Endothelial cell of umbilical vein (primary cell): ENCODE measurements at regions not wholly inside any gene's neighbourhood (a gene's known extent, or its start where the extent isn't known, plus 50 kb on each side); places are given as distances from the start of the nearest gene placed in this dataset.

Experiments used
- BruUV-seq: library from RNA; stranded (reverse); fragments of 400-500 nt; replicated peaks from 2 replicates; lab custom pipeline; 2021; lab: Mats Ljungman, UMichigan
- CTCF ChIA-PET: fragments of 300-600, 350-600 bp; sonication (Branson Sonifier 250); formaldehyde crosslinking; loops from one replicate; lab custom pipeline; 2021; ENCODE audit warnings: antibody characterized with exemption, inconsistent platforms; lab: Charles Lee
- POLR2A ChIA-PET: fragments of 300-600, 350-600 bp; sonication (Branson Sonifier 250); formaldehyde crosslinking; loops from one replicate; lab custom pipeline; 2021; ENCODE audit warnings: antibody characterized with exemption, inconsistent platforms; lab: Charles Lee
- DNase-seq: peaks from one replicate; pipeline ENCODE4 v3.0.0-alpha.2; 2011; ENCODE audit warnings: low read depth, low spot score
- FAIRE-seq: peaks from 2 replicates; lab custom pipeline; 2011; peaks lifted over from hg19 to GRCh38; lab: Jason Lieb, UNC
- H2AFZ ChIP-seq: 2 replicates; pipeline ENCODE4 v1.6.0; 2012; ENCODE audit warnings: low read depth, low read length, control low read depth, inconsistent platforms
- H3K27ac ChIP-seq: 2 replicates; pipeline ENCODE4 v1.5.1; 2011; ENCODE audit warnings: low read depth, mild to moderate bottlenecking, control low read depth, low read length, moderate library complexity; ENCODE audit not compliant: insufficient read depth
- H3K27me3 ChIP-seq, 2 experiments: 2 replicates each; pipeline versions ENCODE4 v1.6.0 to v1.6.1; 2011; ENCODE audit warnings: low read length in 2 of 2, mixed read lengths in 1 of 2; ENCODE audit not compliant: control insufficient read depth in 2 of 2, insufficient read depth in 2 of 2
- H3K36me3 ChIP-seq, 2 experiments: 2 replicates in 1 of 2; 3 replicates in 1 of 2; pipeline ENCODE4 v1.5.1; 2011; ENCODE audit warnings: low read length in 2 of 2, mild to moderate bottlenecking in 1 of 2, moderate library complexity in 1 of 2; ENCODE audit not compliant: control insufficient read depth in 2 of 2, insufficient read depth in 2 of 2; ENCODE audit errors: extremely low read depth in 1 of 2
- H3K4me1 ChIP-seq: 3 replicates; pipeline ENCODE4 v1.5.1; 2011; ENCODE audit warnings: mild to moderate bottlenecking, low read length; ENCODE audit not compliant: control insufficient read depth, insufficient read depth; ENCODE audit errors: extremely low read depth
- H3K4me2 ChIP-seq: 2 replicates; pipeline ENCODE4 v1.6.1; 2011; ENCODE audit warnings: low read length, control low read depth, mixed read lengths; ENCODE audit not compliant: insufficient read depth
- H3K4me3 ChIP-seq, 3 experiments: fragments of 200-600 bp in 1 of 3; sonication (generic), shearing (Covaris generic) in 1 of 3; replicated peaks in 1 of 3; 2 replicates each; pipeline ENCODE4 v1.5.1; 2011 to 2016; ENCODE audit warnings: control low read depth in 3 of 3, low read length in 3 of 3, mild to moderate bottlenecking in 2 of 3, inconsistent platforms in 1 of 3, low read depth in 1 of 3, moderate library complexity in 1 of 3; ENCODE audit not compliant: insufficient read depth in 1 of 3
- H3K79me2 ChIP-seq: 2 replicates; pipeline ENCODE4 v1.6.0; 2012; ENCODE audit warnings: low read length, inconsistent platforms; ENCODE audit not compliant: control insufficient read depth, insufficient read depth
- H3K9ac ChIP-seq: replicated peaks from 2 replicates; pipeline ENCODE3; 2011; ENCODE audit warnings: low read length, control low read depth; ENCODE audit not compliant: insufficient read depth; ENCODE audit errors: extremely low read depth
- H3K9me1 ChIP-seq: replicated peaks from 3 replicates; pipeline ENCODE4 v1.6.0; 2011; ENCODE audit warnings: mild to moderate bottlenecking, low read length; ENCODE audit not compliant: control insufficient read depth, insufficient read depth; ENCODE audit errors: extremely low read depth
- H3K9me3 ChIP-seq: replicated peaks from 2 replicates; pipeline ENCODE4 v1.5.1; 2012; ENCODE audit warnings: low read length, inconsistent platforms; ENCODE audit not compliant: control insufficient read depth, insufficient read depth
- H4K20me1 ChIP-seq: replicated peaks from 2 replicates; pipeline ENCODE3; 2011; ENCODE audit warnings: mild to moderate bottlenecking, low read length; ENCODE audit not compliant: control insufficient read depth, insufficient read depth; ENCODE audit errors: extremely low read depth
- EZH2 ChIP-seq: IDR thresholded peaks from 2 replicates; pipeline ENCODE4 v1.6.1; 2012; ENCODE audit warnings: borderline replicate concordance, low read depth, mild to moderate bottlenecking, moderate library complexity, low read length, inconsistent platforms; ENCODE audit not compliant: severe bottlenecking
- FOS ChIP-seq: IDR thresholded peaks from 2 replicates; pipeline ENCODE4 v1.6.1; 2011; ENCODE audit warnings: mild to moderate bottlenecking, low read length, moderate library complexity, borderline replicate concordance; ENCODE audit not compliant: insufficient read depth
- GATA2 ChIP-seq: IDR thresholded peaks from 2 replicates; pipeline ENCODE4 v1.7.0; 2011; ENCODE audit warnings: low read depth, mild to moderate bottlenecking, moderate library complexity, mixed read lengths, low read length; ENCODE audit not compliant: insufficient read length, insufficient read depth
- JUN ChIP-seq: IDR thresholded peaks from 2 replicates; pipeline ENCODE4 v1.6.1; 2011; ENCODE audit warnings: borderline replicate concordance, low read depth; ENCODE audit not compliant: insufficient read length, insufficient read depth
- MYC ChIP-seq: IDR thresholded peaks from one replicate; pipeline ENCODE4 v1.6.1; 2011; ENCODE audit warnings: mild to moderate bottlenecking, low read depth, low read length
- POLR2A ChIP-seq: IDR thresholded peaks from 2 replicates; pipeline ENCODE4 v1.6.1; 2012; ENCODE audit warnings: low read depth, mild to moderate bottlenecking, control low read depth, low read length
- POLR2AphosphoS5 ChIP-seq: IDR thresholded peaks from 2 replicates; pipeline ENCODE4 v1.6.1; 2012; ENCODE audit warnings: low read depth, mild to moderate bottlenecking, control low read depth, low read length, moderate library complexity; ENCODE audit not compliant: insufficient read depth
- dilution Hi-C: fragments of 300-500 bp; cut with MboI; formaldehyde crosslinking; loops from one replicate; pipeline ENCODE4 v1.15.0; 2019; ENCODE audit warnings: low sequenced_read_pairs; ENCODE audit not compliant: extremely low pct_ligation_motif_present
- intact Hi-C: fragments of 100-400 bp; cut with micrococcal nuclease; formaldehyde crosslinking; loops from one replicate; pipeline ENCODE4 v1.10.0; 2022
- TF ChIP-seq, protein P1 (sequence below), 2 donors: IDR thresholded peaks; 1 replicate in 1 of 2; 2 replicates in 1 of 2; pipeline ENCODE4 v1.5.1; 2011; ENCODE audit warnings: low read length in 2 of 2, mild to moderate bottlenecking in 2 of 2, moderate library complexity in 2 of 2, control low read depth in 1 of 2, inconsistent platforms in 1 of 2, low read depth in 1 of 2; ENCODE audit not compliant: insufficient read depth in 1 of 2; ENCODE audit errors: extremely low read depth in 1 of 2
- TF ChIP-seq, protein P2 (sequence below): IDR thresholded peaks from 2 replicates; pipeline ENCODE4 v1.6.1; 2011; ENCODE audit not compliant: insufficient read depth, insufficient read length

DNA sequence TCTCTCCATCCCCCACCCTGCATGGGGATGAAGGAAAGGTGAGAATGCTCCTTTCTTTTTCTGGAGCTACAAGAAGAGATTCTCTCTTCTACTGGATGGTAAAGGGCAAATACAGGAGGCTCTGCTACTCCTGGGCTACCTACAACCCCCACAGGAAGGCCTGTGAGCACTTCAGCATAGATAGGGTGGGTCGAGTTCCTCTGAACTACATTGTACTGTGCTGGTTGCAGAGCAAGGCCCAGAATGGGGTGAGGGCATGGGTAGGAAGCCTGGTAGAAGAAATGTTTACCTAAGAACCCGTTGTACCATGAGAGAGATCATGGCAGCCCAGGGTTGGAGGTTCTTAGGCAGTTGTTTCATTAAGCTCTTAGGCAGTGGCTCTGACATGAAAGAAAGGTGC, 510.4 kb downstream of the MID1IP1 start:
- H3K9ac ChIP-seq: no peak overlapping the region
- H3K4me1 ChIP-seq: peaks cover 37% of the 10 kb centered on the region
- intact Hi-C loops: no loop called here
- no peaks in the 10 kb centered on the region for H3K79me2 ChIP-seq
- H3K27ac ChIP-seq: no peak overlapping the region
- no peaks in the 10 kb centered on the region for H3K9me1 ChIP-seq
- no peak overlapping the region for H3K4me2 ChIP-seq
- no peaks in the 10 kb centered on the region for H3K9me3 ChIP-seq
- no peak overlapping the region for H2AFZ ChIP-seq
- TF ChIP-seq, protein P1, sequence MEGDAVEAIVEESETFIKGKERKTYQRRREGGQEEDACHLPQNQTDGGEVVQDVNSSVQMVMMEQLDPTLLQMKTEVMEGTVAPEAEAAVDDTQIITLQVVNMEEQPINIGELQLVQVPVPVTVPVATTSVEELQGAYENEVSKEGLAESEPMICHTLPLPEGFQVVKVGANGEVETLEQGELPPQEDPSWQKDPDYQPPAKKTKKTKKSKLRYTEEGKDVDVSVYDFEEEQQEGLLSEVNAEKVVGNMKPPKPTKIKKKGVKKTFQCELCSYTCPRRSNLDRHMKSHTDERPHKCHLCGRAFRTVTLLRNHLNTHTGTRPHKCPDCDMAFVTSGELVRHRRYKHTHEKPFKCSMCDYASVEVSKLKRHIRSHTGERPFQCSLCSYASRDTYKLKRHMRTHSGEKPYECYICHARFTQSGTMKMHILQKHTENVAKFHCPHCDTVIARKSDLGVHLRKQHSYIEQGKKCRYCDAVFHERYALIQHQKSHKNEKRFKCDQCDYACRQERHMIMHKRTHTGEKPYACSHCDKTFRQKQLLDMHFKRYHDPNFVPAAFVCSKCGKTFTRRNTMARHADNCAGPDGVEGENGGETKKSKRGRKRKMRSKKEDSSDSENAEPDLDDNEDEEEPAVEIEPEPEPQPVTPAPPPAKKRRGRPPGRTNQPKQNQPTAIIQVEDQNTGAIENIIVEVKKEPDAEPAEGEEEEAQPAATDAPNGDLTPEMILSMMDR (IDR thresholded peaks at IDR 0.05; ENCODE audit: extremely low read depth in 1 of 2, insufficient read depth in 1 of 2, low read depth in 1 of 2, low read length in 2 of 2): no peak
- TF ChIP-seq POLR2AphosphoS5: no peak
- TF ChIP-seq, protein P2, sequence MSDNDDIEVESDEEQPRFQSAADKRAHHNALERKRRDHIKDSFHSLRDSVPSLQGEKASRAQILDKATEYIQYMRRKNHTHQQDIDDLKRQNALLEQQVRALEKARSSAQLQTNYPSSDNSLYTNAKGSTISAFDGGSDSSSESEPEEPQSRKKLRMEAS: no peak
- TF ChIP-seq MYC: no peak
- TF ChIP-seq FOS: no peak
- no peak for TF ChIP-seq POLR2A
- no peak for TF ChIP-seq EZH2
- no peak for TF ChIP-seq JUN
- TF ChIP-seq GATA2: no peak
- no peak overlapping the region for H3K4me3 ChIP-seq
- no peaks in the 10 kb centered on the region for H3K36me3 ChIP-seq
- H4K20me1 ChIP-seq: no peaks in the 10 kb centered on the region
- ChIA-PET POLR2A (no interaction called here), CTCF (no interaction called here)
- peak; percentile 1 for DNase-seq
- no peak for FAIRE-seq
- no peaks in the 10 kb centered on the region for H3K27me3 ChIP-seq
- BruUV-seq: no TSS peak
- dilution Hi-C loops: no loop called here
